GM12878 (cell line): ENCODE measurements at regions not wholly inside any gene's neighbourhood (a gene's known extent, or its start where the extent isn't known, plus 50 kb on each side); places are given as distances from the start of the nearest gene placed in this dataset.

ENCODE experiments used
- ATAC-seq: fragments of 200-7000 bp; cut with Tn5 transposase; 3 replicates; pipeline ENCODE4 v1.9.1; 2020; ENCODE audit warnings: mild to moderate bottlenecking, moderate library complexity
- BruUV-seq: library from RNA; stranded (reverse); fragments of 400-500 nt; replicated peaks from 2 replicates; lab custom pipeline; 2021; lab: Mats Ljungman, UMichigan
- CTCF ChIA-PET: fragments of 300-600 bp; sonication (Branson Sonifier 250); formaldehyde crosslinking; extraction: SDS; loops from one replicate; lab custom pipeline; 2021; ENCODE audit warnings: inconsistent platforms; lab: Yijun Ruan, JAX
- POLR2A ChIA-PET: fragments of 350-600 bp; formaldehyde crosslinking; extraction: SDS; loops from one replicate; lab custom pipeline; 2021; ENCODE audit warnings: inconsistent platforms; lab: Charles Lee
- RAD21 ChIA-PET: fragments of 300-600 bp; sonication (Branson Sonifier 250); formaldehyde crosslinking; loops from one replicate; lab custom pipeline; 2023; ENCODE audit warnings: antibody characterized with exemption; ENCODE audit not compliant: unreplicated experiment; lab: Charles Lee
- SMC1A ChIA-PET: fragments of 300-600 bp; sonication (Branson Sonifier 250); formaldehyde crosslinking; loops from one replicate; lab custom pipeline; 2023; ENCODE audit not compliant: unreplicated experiment, uncharacterized antibody; lab: Charles Lee
- DNase-seq: peaks from one replicate; pipeline ENCODE4 v3.0.0-alpha.2; 2011; ENCODE audit warnings: low read depth, low spot score
- FAIRE-seq: peaks from 3 replicates; lab custom pipeline; 2011; peaks lifted over from hg19 to GRCh38; lab: Jason Lieb, UNC
- H2AFZ ChIP-seq: 2 replicates; pipeline ENCODE4 v1.6.0; 2011; ENCODE audit warnings: low read depth, low read length, control low read depth; ENCODE audit not compliant: control insufficient read depth
- H3K27ac ChIP-seq: 2 replicates; pipeline ENCODE4 v1.5.1; 2011; ENCODE audit warnings: control low read depth; ENCODE audit not compliant: control insufficient read depth, insufficient read depth
- H3K27me3 ChIP-seq, 2 experiments: replicated peaks in 1 of 2; 2 replicates each; pipeline versions ENCODE4 v1.6.0 to v1.6.1; 2011; ENCODE audit warnings: low read length in 1 of 2; ENCODE audit not compliant: control insufficient read depth in 2 of 2, insufficient read depth in 2 of 2
- H3K36me3 ChIP-seq, 2 experiments: 2 replicates each; pipeline ENCODE4 v1.5.1; 2011; ENCODE audit warnings: low read length in 1 of 2; ENCODE audit not compliant: control insufficient read depth in 2 of 2, insufficient read depth in 2 of 2
- H3K4me1 ChIP-seq: 2 replicates; pipeline ENCODE4 v1.6.1; 2011; ENCODE audit warnings: mild to moderate bottlenecking, low read length, moderate library complexity, mixed read lengths; ENCODE audit not compliant: control insufficient read depth, insufficient read depth
- H3K4me2 ChIP-seq: 2 replicates; pipeline ENCODE4 v1.6.0; 2011; ENCODE audit warnings: control low read depth; ENCODE audit not compliant: control insufficient read depth, insufficient read depth
- H3K4me3 ChIP-seq: fragments of 200-600 bp; sonication (generic); 2 replicates; pipeline ENCODE4 v1.5.1; 2016
- H3K79me2 ChIP-seq: 2 replicates; pipeline ENCODE4 v1.6.0; 2011; ENCODE audit warnings: low read length; ENCODE audit not compliant: control insufficient read depth, insufficient read depth
- H3K9ac ChIP-seq: 2 replicates; pipeline ENCODE4 v1.8.0; 2011; ENCODE audit warnings: low read length, control low read depth, mixed read lengths; ENCODE audit not compliant: control insufficient read depth, insufficient read depth
- H3K9me3 ChIP-seq: replicated peaks from 3 replicates; pipeline ENCODE4 v1.5.1; 2011; ENCODE audit warnings: mild to moderate bottlenecking, low read length; ENCODE audit not compliant: control insufficient read depth, insufficient read depth
- H4K20me1 ChIP-seq: 2 replicates; pipeline ENCODE4 v1.6.0; 2011; ENCODE audit not compliant: control insufficient read depth, insufficient read depth
- ATF2 ChIP-seq: IDR thresholded peaks from 2 replicates; pipeline ENCODE4 v1.6.1; 2012; ENCODE audit warnings: low read length, inconsistent platforms
- BRCA1 ChIP-seq: IDR thresholded peaks from 2 replicates; pipeline ENCODE4 v1.6.1; 2011; ENCODE audit warnings: low read depth, low read length, improper control_type of control experiment
- CHD4 ChIP-seq: fragments of 200-600 bp; sonication (generic); IDR thresholded peaks from 2 replicates; pipeline ENCODE4 v1.6.1; 2016; ENCODE audit warnings: mild to moderate bottlenecking
- JUNB ChIP-seq: IDR thresholded peaks from 2 replicates; pipeline ENCODE4 v1.6.1; 2016; ENCODE audit warnings: antibody characterized with exemption, mild to moderate bottlenecking
- KLF5 ChIP-seq: fragments of 450-650 bp; IDR thresholded peaks from 2 replicates; pipeline ENCODE4 v1.6.1; 2014; ENCODE audit warnings: mild to moderate bottlenecking; ENCODE audit not compliant: partially characterized antibody
- MEF2B ChIP-seq: fragments of 450-650 bp; IDR thresholded peaks from 2 replicates; pipeline ENCODE4 v1.6.1; 2018; ENCODE audit warnings: mild to moderate bottlenecking, moderate library complexity; ENCODE audit not compliant: partially characterized antibody, poor library complexity, severe bottlenecking
- MTA2 ChIP-seq: fragments of 450-650 bp; IDR thresholded peaks from 2 replicates; pipeline ENCODE4 v1.6.1; 2016; ENCODE audit warnings: low read depth, mild to moderate bottlenecking, moderate library complexity
- MYB ChIP-seq: fragments of 150-350 bp; IDR thresholded peaks from 2 replicates; pipeline ENCODE4 v1.6.1; 2014; ENCODE audit warnings: mild to moderate bottlenecking, low read depth, low read length, borderline replicate concordance
- RELA ChIP-seq: fragments of 450-650 bp; IDR thresholded peaks from 2 replicates; pipeline ENCODE4 v1.8.0; 2014; ENCODE audit warnings: borderline replicate concordance; ENCODE audit not compliant: partially characterized antibody
- REST ChIP-seq: IDR thresholded peaks from 2 replicates; pipeline ENCODE4 v1.6.1; 2012; ENCODE audit warnings: mild to moderate bottlenecking, low read depth, low read length
- SREBF2 ChIP-seq: IDR thresholded peaks from 2 replicates; pipeline ENCODE4 v1.6.1; 2012; ENCODE audit warnings: mild to moderate bottlenecking, low read length
- TAF1 ChIP-seq: IDR thresholded peaks from 2 replicates; pipeline ENCODE4 v1.6.1; 2011; ENCODE audit warnings: mild to moderate bottlenecking, low read depth, low read length, borderline replicate concordance
- TBL1XR1 ChIP-seq: IDR thresholded peaks from 2 replicates; pipeline ENCODE4 v1.6.1; 2012; ENCODE audit warnings: low read depth, low read length, improper control_type of control experiment
- TCF7 ChIP-seq: IDR thresholded peaks from 2 replicates; pipeline ENCODE4 v1.6.1; 2014; ENCODE audit warnings: antibody characterized with exemption, borderline replicate concordance
- ZNF622 ChIP-seq: fragments of 450-650 bp; IDR thresholded peaks from 2 replicates; pipeline ENCODE4 v1.6.1; 2017; ENCODE audit warnings: mild to moderate bottlenecking, inconsistent platforms
- WGBS: methylation state at CpG from one replicate; pipeline ENCODE4 v1.1.6; 2016; ENCODE audit warnings: low lambda C conversion rate; ENCODE audit not compliant: insufficient replicate concordance, insufficient coverage; ENCODE audit errors: missing lambda C conversion rate; 5-methylcytosine and 5-hydroxymethylcytosine counted together
- in situ Hi-C: fragments of 300-500 bp; cut with MboI; formaldehyde crosslinking; loops from 9 replicates; pipeline ENCODE4 v1.14.3; 2018; ENCODE audit warnings: mixed read lengths
- intact Hi-C: fragments of 100-400 bp; cut with micrococcal nuclease; formaldehyde crosslinking; loops from one replicate; pipeline ENCODE4 v1.14.2; 2022; ENCODE audit not compliant: unreplicated experiment
- TF ChIP-seq, protein P1 (sequence below): fragments of 450-650 bp; IDR thresholded peaks from 2 replicates; pipeline ENCODE4 v1.6.1; 2018; ENCODE audit warnings: borderline replicate concordance, mild to moderate bottlenecking; ENCODE audit not compliant: partially characterized antibody
- TF ChIP-seq, protein P2 (sequence below): IDR thresholded peaks from 2 replicates; pipeline ENCODE4 v1.6.1; 2011; ENCODE audit warnings: borderline replicate concordance, low read depth, mild to moderate bottlenecking, moderate library complexity, mixed read lengths, low read length; ENCODE audit not compliant: insufficient read depth; ENCODE audit errors: extremely low read length

DNA sequence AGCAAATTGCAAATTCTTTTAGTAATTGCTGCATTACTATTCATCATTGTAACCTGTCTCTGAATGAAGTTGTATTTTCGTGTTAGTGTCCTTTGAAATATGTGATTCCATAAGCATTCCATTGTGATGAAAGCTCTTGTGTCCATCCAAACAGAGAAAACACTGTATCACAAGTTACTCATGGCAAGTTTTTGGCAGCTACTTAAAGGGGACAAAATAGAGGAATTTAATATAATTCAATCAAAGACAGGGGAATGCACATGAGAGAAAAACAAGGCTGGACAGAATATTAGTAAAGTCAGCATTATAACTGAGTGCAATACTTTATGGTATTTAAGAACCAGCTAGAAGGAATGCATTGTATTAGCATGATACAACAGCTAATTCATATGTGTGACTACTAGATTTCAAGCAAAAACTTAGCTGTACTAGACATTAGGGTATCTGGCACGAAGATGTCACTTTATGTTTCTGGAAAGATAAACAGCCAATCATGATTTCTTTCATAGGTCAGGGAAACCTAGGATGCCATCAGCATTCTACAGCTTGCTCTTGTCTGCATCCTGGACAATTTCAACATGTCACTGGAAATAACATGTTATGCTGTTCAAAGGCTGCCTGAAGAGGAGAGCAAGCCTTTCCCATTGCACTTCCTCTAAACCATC lies 270.6 kb upstream of the MARCKS start:
- SMC1A ChIA-PET: interaction anchor here (1.4 to 2.8 kb wide), 3 partner anchors 10 to 34 kb away, joined by 3 to 12 read pairs (median 10); no protein-coding TSS in a partner anchor
- Histone ChIP-seq H3K4me3 (no peak overlapping the region), H3K27ac (no peak overlapping the region), H3K9me3 (no peaks in the 10 kb centered on the region), H2AFZ (no peak overlapping the region; the same call in 1 of the 2 replicates), H4K20me1 (no peaks in the 10 kb centered on the region), H3K79me2 (no peaks in the 10 kb centered on the region), H3K4me2 (no peak overlapping the region), H3K27me3 (no peaks in the 10 kb centered on the region), H3K36me3 (no peaks in the 10 kb centered on the region), H3K4me1 (no peaks in the 10 kb centered on the region), H3K9ac (no peak overlapping the region)
- 81% methylated on average over 2 of the region's 2 CpGs for WGBS
- CTCF ChIA-PET: interaction anchor here (1.2 kb wide), 1 partner anchor 280 kb away, joined by 3 read pairs; no protein-coding TSS in a partner anchor
- RAD21 ChIA-PET: no interaction called here
- intact Hi-C loops: no loop called here
- in situ Hi-C loops: no loop called here
- no peak for FAIRE-seq
- no TSS peak for BruUV-seq
- DNase-seq: no peak
- POLR2A ChIA-PET: interaction anchor here (0.6 kb wide), 1 partner anchor 358 kb away, joined by 3 read pairs; no protein-coding TSS in a partner anchor
- no peak for ATAC-seq
- TF ChIP-seq BRCA1 (no peak), JUNB (no peak), TCF7 (no peak), ZNF622 (no peak), ATF2 (no peak), MYB (no peak), SREBF2 (no peak), MEF2B (no peak), RELA (no peak), MTA2 (no peak), CHD4 (no peak), REST (no peak), TAF1 (no peak), TBL1XR1 (no peak), KLF5 (no peak)
- TF ChIP-seq, protein P1, sequence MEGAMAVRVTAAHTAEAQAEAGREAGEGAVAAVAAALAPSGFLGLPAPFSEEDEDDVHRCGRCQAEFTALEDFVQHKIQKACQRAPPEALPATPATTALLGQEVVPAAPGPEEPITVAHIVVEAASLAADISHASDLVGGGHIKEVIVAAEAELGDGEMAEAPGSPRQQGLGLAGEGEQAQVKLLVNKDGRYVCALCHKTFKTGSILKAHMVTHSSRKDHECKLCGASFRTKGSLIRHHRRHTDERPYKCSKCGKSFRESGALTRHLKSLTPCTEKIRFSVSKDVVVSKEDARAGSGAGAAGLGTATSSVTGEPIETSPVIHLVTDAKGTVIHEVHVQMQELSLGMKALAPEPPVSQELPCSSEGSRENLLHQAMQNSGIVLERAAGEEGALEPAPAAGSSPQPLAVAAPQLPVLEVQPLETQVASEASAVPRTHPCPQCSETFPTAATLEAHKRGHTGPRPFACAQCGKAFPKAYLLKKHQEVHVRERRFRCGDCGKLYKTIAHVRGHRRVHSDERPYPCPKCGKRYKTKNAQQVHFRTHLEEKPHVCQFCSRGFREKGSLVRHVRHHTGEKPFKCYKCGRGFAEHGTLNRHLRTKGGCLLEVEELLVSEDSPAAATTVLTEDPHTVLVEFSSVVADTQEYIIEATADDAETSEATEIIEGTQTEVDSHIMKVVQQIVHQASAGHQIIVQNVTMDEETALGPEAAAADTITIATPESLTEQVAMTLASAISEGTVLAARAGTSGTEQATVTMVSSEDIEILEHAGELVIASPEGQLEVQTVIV: no peak
- TF ChIP-seq, protein P2, sequence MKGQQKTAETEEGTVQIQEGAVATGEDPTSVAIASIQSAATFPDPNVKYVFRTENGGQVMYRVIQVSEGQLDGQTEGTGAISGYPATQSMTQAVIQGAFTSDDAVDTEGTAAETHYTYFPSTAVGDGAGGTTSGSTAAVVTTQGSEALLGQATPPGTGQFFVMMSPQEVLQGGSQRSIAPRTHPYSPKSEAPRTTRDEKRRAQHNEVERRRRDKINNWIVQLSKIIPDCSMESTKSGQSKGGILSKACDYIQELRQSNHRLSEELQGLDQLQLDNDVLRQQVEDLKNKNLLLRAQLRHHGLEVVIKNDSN: no peak
